Iris pigment epithelial cell (primary cell): ENCODE measurements at regions not wholly inside any gene's neighbourhood (a gene's known extent, or its start where the extent isn't known, plus 50 kb on each side); places are given as distances from the start of the nearest gene placed in this dataset.

Source experiments
- DNase-seq: peaks from one replicate; pipeline ENCODE4 v3.0.0-alpha.2; 2011; ENCODE audit warnings: low read depth

DNA sequence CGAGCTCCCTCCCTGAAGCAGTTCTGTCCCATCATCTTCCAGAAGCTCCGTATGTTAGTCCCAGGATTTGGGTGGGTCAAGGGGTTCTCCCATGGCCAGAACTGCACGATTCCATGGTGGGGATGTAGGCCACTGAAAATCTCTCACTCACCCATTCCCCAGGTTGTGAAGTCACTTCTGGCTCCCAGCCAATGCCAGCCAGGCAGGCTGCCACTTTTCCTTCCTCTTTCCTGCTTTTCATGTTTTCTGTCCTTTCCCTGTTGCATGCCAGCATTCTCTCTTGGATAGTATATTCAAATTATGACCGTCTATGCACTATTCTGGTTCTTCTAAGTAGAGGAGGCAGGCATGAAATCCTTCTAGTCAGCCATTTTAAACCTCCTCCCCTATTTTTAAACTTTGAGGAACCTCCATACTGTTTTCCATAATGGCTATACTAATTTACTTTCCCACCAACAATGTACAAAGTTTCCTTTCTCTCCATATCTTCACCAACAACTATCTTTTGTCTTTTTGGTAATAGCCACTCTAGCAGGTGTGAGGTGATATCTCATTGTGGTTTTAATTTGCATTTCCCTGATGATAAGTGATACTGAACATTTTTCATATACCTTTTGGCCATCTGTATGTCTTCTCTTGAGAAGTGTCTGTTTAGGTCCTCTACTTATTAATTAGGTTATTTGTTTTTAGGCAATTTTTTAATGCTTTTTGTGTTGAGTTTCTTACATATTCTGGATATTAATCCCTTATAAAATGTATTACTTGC is 182.1 kb upstream of the TET2 start:
- DNase-seq: no peak

DNA sequence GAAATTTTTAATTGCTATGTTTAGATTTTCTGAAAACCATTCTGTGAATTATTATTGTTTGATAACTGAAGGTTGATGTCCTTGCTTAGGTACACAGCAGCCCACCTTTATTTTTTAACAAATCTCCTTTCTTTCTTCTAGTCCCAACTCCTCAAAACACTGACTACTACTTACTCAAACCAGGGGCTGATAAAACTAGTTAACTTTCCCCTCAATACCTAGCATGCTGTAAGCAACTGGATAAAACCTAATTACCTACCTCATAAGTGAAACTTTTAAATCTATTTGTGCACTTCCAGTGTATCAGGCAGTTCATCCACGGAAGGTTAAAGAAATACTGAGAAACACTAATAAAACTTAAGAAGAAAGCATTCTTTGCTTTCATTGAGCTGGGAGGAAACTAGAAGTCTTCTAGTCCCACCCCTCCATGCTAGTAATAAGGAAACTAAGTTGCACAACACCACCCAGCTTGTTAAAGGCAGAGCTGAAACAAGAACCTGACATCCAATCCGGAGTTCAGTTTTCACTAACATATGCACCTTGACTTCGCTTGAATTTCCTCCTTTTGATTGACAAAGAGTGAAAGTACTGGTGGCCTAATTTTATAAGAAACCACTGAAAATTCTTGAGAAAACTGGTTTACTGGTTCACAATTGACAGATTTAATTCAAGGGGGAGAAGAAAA is 180.2 kb upstream of the TET2 start:
- DNase-seq: peak; percentile 7

DNA sequence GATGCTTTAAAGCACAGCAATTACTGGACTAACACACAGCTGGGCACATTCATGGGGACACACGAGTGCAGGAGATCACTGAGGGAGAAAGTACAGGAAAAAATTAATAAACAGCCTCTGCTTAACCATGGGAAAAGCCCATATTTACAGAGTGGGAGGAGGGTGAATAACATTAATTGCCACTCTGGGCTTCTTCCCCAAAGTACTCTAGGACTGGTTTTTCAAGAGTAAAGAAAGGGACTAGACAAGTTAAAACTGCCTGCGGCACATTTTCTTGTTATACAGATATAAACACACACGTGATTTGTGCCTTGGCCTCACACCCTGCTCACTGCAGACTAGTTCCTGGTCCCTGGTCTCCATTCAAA is 179.7 kb upstream of the TET2 start:
- no peak for DNase-seq

DNA sequence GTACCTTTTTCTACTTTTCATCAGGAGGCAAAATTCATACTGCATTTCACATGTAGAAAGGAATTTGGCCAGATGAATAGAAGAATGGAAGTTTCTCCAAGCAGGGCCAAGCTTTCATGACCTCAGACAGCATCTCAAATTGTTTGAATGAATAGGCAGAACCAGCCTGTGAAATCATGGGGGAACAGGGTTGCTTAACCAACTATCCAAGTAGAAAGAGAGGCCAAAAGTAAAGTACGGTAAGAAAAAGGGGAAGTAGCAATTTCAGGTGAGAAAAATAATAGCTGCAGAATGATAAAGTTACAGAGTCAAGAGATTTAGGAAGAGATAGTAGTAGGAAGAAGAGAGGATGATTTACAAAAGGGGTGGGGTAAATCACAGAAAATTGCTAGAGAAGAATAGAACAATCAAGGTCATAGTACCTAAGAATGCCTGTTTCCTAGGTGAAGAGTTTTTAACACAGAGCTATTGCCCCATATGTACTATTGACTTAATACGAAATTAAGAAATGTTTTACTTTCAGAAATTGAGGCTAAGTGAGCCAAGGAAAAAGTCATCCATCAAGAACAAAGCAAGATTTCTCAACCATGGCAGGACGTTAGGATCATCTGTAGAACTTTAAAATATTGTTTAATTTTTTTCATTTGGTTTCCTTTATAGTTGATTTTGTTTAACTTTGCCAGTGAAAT is 177.1 kb upstream of the TET2 start:
- no peak for DNase-seq

DNA sequence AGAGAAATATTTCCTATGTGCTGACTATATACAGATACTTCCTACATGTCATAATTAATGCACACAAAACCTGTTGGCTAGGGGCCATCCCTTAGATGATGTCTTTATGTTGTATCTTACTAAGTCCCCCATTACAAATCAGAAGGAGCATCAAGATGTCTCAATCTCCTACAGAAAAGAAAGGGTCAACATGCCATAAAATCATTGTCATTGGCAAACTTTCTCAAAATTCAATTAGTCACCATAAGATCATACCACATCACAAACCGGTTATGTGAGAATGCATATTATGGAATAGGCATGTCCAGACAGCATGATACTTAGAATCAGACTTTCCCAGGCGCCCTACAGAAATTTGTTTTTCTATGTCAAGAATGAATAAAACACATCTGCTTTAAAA is 175.2 kb upstream of the TET2 start:
- no peak for DNase-seq

DNA sequence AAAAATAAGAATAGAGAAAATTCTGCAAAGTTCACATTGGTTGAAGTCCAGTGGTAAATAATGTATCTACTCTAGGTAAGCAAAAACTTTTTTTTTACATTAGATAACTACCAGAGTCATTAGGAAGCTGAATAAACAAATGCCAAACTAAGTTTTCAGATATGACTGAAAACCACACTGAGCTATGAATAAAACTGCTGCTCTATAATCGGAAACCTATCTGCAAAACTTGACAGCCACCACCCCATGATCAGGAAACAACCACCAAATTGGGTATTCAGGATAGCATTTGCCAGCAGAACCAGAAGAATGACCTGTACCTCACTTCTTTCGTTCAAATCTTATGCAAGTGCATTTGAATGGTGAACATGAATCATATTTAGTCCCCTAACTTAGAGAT is 173.0 kb upstream of the TET2 start:
- no peak for DNase-seq

DNA sequence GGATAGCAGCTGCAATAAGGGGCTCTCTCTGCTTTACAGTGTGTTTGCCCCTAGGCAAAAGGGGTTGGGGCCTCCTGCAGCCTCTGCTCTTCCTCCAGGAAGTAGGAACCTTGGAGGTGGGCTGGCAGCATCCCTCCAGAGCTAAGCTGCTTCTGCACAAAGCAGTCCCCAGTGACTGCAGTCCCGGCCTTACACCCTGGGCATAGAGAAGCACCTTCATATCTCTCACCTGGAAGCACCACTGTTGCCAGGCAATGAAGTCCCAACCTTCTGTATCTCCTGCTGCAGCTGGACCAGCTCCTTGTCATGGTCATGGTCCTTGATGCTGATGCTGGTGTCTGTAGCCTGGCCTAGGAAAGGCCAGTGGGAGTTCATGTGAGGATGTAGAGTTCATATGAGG is 171.1 kb upstream of the TET2 start:
- DNase-seq: no peak

DNA sequence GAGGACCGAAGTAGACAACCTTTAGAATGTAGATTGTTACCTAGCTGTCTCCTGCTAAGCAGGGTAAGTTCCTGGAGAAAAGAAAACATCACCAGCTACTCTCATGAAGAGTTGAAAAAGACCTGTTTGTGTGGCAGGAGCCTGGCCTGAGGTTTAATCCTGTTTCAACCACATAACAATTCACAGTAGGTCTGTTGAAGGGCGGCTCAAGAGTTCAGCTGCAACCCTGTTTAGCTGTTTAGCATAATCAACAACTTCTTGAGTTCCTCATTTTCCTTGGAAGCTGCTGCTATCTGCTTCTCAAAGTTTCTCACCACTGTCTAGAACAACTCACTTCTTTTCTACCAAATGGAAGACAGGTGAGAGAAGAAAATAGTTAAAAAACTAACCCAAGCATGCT is 170.4 kb upstream of the TET2 start:
- no peak for DNase-seq

DNA sequence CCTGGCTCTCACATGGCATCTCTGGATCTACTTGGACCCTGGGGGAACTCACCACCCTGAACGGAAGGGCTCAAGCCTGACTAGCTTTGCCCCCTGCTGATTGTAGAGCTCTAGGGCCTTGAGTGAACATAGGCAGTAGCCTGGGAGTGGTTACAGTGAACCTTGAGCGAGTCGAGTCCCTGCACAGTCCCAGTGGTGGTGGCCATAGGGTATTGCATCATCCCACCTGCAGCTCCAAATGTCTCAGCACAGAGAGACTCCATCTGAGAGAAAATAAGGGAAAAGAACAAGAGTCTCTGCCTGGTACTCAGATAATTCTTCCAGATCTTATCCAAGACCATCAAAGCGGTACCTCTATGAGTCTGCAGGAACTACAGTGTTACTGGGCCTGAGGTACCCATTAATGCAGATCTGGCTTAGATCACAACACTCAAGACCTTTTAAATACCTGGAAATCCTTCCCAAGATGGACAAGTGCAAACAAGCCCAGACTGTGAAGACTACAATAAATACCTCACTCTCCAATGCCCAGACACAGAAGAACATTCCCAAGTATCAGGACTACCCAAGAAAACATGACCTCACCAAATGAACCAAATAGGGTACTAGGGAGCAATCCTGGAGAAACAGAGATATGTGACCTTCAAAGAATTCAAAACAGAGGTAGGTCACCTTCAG is 167.5 kb upstream of the TET2 start:
- DNase-seq: no peak

DNA sequence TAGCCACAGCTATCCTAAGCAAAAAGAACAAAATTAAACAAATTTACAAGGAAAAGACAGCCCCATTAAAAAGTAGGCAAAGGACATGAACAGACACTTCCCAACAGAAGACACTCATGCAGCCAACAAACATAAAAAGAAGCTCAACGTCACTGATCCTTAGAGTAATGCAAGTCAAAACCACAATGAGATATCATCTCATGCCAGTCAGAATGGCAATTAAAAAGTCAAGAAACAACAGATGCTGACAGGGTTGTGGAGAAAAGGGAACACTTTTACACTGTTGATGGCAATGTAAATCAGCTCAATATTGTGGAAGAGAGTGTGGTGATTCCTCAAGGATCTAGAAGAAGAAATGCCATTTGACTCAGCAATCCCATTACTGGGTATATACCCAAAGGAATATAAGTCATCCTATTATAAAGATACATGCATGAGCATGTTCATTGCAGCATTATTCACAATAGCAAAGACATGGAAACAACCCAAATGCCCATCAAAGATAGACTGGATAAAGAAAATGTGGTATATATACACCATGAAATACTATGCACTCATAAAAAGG is 163.0 kb upstream of the TET2 start:
- DNase-seq: no peak

DNA sequence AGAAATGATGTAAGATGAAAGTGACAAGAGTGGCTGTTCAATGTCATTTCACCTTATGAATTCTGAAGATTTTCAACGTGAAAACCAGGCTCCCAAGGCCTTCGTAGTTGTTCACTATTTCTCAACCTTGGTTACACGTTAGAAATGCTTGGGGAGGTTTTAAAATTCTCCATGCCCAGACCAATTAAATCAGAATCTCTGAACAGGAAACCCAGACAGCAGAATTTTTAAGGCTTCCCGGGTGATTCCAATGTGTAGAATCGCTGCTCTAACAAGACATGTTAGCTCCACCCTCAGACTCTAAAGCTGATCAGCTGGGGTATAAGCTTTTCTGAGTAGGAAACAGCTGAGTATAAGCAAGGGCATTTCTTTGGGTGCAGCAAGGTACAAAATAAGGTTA is 160.4 kb upstream of the TET2 start:
- no peak for DNase-seq

DNA sequence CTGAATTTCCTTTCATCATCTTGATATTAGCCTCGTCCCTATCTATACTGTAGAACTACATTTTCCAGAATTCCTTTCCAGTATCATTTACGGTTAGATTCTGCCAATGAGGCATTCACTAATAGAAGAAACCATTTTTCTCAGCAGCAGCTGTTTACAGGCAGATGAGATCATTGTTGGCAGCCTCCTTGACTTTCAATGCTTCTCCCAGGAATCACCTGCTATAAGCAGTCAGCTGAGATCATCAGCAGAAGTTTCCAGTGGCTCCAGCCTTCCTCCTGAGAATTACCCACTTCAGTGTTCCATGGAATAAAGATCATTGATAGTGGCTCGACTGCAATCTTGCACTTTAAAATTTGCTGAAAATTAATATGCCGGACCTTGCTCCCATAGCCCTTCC is 157.3 kb upstream of the TET2 start:
- DNase-seq: peak; percentile 51

DNA sequence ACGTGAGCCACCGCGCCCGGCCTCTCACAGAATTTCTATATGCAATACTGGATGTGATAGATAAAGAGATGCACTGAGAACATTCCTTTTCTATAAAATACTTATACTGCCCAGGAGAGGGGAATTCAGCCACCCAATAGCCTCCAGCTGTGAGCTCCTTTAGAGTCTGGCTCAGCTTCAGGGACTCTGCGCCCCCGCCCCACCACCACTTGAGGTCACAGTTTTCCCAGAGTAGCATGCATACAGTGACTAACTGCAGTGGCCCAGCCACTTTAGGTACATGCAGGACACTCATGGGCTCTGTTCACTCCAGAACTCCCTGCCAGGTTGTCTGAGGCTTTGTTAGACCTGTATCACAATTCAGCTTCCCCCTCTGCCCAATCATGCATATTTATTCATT is 144.4 kb upstream of the TET2 start:
- DNase-seq: no peak

DNA sequence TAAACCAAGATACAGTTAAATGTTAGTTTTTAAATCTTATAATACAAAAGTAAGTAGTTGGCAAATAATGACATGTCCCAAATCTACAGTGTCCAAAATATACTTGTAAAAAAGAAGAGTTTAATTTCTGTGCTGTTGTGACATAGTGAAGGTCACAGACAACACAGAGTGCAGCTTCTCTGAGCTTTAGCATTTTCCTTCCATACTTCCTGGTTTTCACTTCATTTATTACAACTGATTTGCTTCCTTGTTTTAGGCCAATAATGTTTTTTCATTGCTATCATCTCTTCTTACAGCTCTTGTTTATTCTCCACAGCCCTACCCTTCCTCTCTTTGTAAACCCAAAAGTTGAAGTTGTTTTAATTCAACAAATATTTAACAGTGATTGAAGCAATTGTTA is 132.4 kb upstream of the TET2 start:
- DNase-seq: no peak

DNA sequence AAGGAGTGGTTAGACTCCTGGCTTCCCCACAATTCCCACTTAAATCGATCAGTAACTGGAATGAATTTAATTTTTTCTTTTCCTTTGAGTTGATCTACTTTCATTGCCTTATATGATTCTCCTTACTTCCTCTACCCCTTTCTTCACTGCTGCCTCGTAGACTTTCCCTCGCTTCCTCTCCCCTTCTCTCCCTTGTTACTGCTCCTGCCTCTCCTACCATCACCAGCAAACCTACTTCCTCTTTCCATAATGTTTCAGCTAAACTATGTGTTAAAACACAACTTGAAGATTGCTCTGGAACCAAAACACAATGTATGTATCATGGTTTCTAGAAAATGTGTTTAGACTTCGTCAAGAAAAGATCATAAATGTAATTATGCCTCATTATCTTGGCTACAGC is 132.0 kb upstream of the TET2 start:
- DNase-seq: no peak

DNA sequence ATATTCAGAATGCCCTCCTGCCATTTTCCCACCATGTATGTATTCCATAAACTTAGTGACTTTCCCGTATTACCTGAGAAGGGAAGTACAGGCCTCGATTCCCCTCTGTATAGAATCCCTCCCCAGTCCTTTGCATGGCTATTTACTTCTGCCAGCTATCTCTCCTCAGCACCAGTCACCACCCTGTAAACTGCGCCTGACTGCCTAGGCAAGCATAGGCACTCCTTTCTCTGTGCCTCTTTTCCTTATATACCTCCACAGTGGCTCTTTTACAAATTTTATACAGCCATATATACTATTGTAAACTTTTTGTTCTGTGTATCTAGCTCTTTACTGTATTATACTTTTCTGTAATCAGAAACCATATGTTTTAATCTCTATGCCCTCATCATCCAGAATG is 130.9 kb upstream of the TET2 start:
- no peak for DNase-seq

DNA sequence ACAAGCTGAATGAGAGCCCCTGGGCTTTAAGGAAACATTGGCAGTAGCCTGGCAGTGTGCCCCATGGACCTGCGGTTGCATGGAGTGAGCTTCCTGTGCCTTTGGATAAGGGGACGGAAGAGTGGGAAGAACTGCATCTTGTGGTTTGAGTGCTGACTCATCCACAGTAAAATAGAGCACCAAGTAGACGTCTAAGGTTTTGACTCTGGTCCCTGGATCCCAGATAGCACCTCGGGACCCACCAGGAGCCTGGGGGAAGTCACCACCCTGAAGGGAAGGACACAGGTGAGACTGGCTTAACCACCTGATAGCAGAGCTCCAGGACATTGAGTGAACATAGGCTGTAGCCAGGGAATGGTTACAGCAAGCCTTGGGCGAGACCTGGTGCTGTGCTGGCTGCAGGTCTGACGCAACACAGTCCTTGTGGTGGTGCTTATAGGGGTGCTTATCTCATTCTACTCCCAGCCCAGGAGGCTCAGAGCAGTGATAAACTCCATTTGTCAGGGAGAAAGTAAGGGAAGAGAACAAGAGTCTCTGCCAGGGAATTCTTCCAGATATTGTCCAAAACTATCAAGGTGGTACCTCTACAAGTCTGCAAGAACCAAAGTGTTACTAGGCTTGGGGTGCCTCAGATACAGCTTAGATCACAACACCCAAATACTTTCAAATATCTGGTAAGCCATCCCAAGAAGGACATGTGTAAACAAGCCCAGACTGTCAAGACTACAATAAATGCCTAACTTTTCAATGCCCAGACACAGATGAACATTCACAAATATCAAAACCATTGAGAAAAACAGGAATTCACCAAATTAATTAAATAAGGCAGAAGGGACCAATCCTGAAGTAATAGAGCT is 123.6 kb upstream of the TET2 start:
- DNase-seq: peak; percentile 33

DNA sequence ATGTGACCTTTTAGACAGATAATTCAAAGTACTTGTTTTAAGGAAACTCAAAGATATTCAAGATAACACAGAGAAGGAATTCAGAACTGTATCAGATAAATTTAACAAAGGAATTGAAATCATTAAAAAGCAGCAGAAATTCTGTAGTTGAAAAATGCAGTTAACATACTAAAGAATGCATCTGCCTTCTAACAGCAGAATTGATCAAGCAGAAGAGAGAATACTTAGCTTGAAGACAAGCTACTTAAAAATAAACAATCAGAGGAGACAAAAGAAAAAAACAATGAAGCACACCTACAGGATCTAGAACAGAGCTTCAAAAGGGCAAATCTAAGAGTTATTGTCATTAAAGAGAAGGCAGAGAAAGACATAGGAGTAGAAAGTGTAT is 123.0 kb upstream of the TET2 start:
- DNase-seq: no peak

DNA sequence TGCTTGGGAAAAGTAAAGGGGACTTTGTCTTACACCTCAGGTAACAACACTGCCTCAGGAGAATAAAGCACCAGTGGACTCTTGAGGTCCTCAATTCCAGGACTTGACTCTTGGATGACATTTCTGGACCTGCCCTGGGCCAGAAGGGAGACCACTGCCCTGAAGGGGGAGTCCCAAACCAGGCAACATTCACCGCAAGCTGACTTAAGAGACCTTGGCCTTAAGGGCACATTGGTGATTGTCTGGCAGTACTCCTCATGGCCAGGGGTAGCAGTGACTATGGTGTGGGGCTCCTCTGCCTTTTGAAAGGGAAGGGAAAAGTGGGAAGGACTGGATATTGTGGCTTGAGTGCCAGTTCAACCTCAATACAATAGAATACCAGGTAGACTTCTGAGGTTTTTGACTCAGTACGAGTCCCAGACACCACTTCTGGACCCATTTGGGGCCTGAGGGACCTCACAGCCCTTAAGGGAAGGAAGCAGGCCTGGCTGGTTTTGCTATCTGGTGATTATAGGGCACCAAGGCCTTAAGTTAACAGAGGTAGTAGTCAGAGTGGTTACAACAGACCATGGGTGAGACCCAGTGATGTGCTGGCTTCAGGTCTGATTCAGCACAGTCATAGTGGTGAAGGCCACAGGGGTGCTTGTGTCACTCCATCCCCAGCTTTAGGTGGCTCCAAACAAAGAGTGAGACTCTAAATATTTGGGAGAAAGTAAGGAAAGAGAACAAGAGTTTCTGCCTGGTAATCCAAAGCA is 121.2 kb upstream of the TET2 start:
- DNase-seq: no peak

DNA sequence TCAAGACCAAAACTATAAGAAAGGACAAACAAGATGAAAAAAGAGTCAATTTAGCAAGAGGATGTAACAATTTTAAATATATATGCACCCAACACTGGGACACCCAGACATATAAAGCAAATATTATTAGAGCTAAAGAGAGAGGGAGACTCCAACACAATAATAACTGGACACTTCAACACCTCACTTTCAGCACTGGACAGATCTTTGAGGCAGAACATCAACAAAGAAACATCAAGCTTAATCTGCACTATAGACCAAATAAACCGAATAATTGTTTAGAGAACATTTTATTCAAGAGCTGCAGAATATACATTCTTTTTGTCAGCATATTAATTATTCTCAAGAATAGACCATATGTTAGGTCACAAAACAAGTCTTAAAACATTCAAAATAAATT is 109.7 kb upstream of the TET2 start:
- DNase-seq: no peak

DNA sequence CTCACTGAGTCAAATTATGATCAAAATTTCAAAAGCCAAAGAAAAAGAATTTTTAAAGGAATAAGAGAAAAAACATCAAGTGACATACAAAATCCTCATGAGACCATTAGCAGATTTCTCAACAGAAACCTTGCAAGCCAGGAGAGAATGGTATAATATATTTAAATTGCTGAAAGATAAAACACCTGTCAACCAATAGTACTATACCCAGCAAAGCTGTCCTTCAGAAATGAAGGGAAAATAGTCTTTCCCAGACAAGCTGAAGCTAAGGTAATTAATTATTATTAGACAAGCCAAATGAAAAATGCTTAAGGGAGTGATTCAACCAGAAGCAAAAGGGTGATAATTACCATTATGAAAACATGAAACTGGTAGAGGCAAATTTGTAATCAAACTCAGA is 104.2 kb upstream of the TET2 start:
- DNase-seq: no peak
